PC-9 (cell line): ENCODE measurements at regions not wholly inside any gene's neighbourhood (a gene's known extent, or its start where the extent isn't known, plus 50 kb on each side); places are given as distances from the start of the nearest gene placed in this dataset.

Source experiments
- BruUV-seq: library from RNA; stranded (reverse); fragments of 400-500 nt; replicated peaks from 2 replicates; lab custom pipeline; 2021; lab: Mats Ljungman, UMichigan
- CTCF ChIA-PET: fragments of 300-600 bp; sonication (Branson Sonifier 250); formaldehyde crosslinking; loops from one replicate; lab custom pipeline; 2022; ENCODE audit warnings: antibody characterized with exemption; lab: Charles Lee
- POLR2A ChIA-PET: fragments of 300-600 bp; sonication (Branson Sonifier 250); formaldehyde crosslinking; loops from one replicate; lab custom pipeline; 2022; ENCODE audit warnings: antibody characterized with exemption; ENCODE audit not compliant: unreplicated experiment; lab: Charles Lee
- DNase-seq, 2 experiments: peaks; one replicate each; pipeline versions ENCODE4 v3.0.0 to v3.0.0-alpha.2; 2015 to 2022; ENCODE audit warnings: mixed read lengths in 1 of 2
- H2AFZ ChIP-seq: fragments of 200-600 bp; sonication (generic); 2 replicates; pipeline ENCODE4 v1.8.1; 2017; ENCODE audit warnings: antibody characterized with exemption
- H3F3A ChIP-seq: fragments of 200-600 bp; sonication (generic); 2 replicates; pipeline ENCODE4 v1.8.1; 2017; ENCODE audit warnings: antibody characterized with exemption, mild to moderate bottlenecking, low read depth; ENCODE audit not compliant: insufficient read depth
- H3K27ac ChIP-seq: fragments of 200-600 bp; sonication (generic); 2 replicates; pipeline ENCODE4 v1.6.1; 2016; ENCODE audit warnings: mixed run types
- H3K27me3 ChIP-seq: fragments of 200-600 bp; sonication (generic); 2 replicates; pipeline ENCODE4 v1.6.1; 2016; ENCODE audit warnings: low read depth, mixed run types; ENCODE audit not compliant: insufficient read depth
- H3K36me3 ChIP-seq: fragments of 200-600 bp; sonication (generic); 2 replicates; pipeline ENCODE4 v1.6.1; 2016; ENCODE audit warnings: low read depth, mixed run types
- H3K4me1 ChIP-seq: fragments of 200-600 bp; sonication (generic); replicated peaks from 2 replicates; pipeline ENCODE4 v1.6.1; 2016; ENCODE audit warnings: mixed run types; ENCODE audit not compliant: insufficient read depth
- H3K4me2 ChIP-seq: fragments of 200-600 bp; sonication (generic); 2 replicates; pipeline ENCODE4 v1.6.1; 2017; ENCODE audit warnings: mixed run types
- H3K4me3 ChIP-seq: fragments of 200-600 bp; sonication (generic); 2 replicates; pipeline ENCODE4 v1.6.1; 2016; ENCODE audit warnings: mixed run types
- H3K79me2 ChIP-seq: fragments of 200-600 bp; sonication (generic); 2 replicates; pipeline ENCODE4 v1.6.1; 2017; ENCODE audit warnings: low read depth, mixed run types
- H3K9me2 ChIP-seq: fragments of 200-600 bp; sonication (generic); 2 replicates; pipeline ENCODE4 v1.8.1; 2017; ENCODE audit warnings: mild to moderate bottlenecking; ENCODE audit not compliant: insufficient read depth
- H3K9me3 ChIP-seq: fragments of 200-600 bp; sonication (generic); 2 replicates; pipeline ENCODE4 v1.8.1; 2016; ENCODE audit warnings: low read depth; ENCODE audit not compliant: insufficient read depth
- H4K20me1 ChIP-seq: fragments of 200-600 bp; sonication (generic); 2 replicates; pipeline ENCODE4 v1.8.1; 2017; ENCODE audit not compliant: insufficient read depth
- CTCF ChIP-seq: fragments of 200-600 bp; sonication (generic); conservative IDR thresholded peaks from 2 replicates; pipeline ENCODE4 v1.6.1; 2017; ENCODE audit warnings: mixed run types, antibody characterized with exemption, mild to moderate bottlenecking, moderate library complexity
- EZH2 ChIP-seq: fragments of 200-600 bp; sonication (generic); IDR thresholded peaks from 2 replicates; pipeline ENCODE4 v1.8.0; 2017; ENCODE audit warnings: antibody characterized with exemption, low read depth
- intact Hi-C: fragments of 100-400 bp; cut with micrococcal nuclease; formaldehyde crosslinking; loops from one replicate; pipeline ENCODE4 v1.10.0; 2022; ENCODE audit not compliant: unreplicated experiment

GRCh38 chr4:181859439-181859838, 383.8 kb upstream of the TENM3 start:
- Histone ChIP-seq H2AFZ (no peak overlapping the region), H3K9me2 (no peaks in the 10 kb centered on the region), H3K9me3 (no peaks in the 10 kb centered on the region), H3K4me3 (no peak overlapping the region), H3K79me2 (no peaks in the 10 kb centered on the region), H3K4me2 (no peak overlapping the region), H3K36me3 (no peaks in the 10 kb centered on the region), H3F3A (no peaks in the 10 kb centered on the region), H3K27ac (no peak overlapping the region), H3K27me3 (peaks cover 3% of the 10 kb centered on the region; the same call in 1 of the 2 replicates), H3K4me1 (no peaks in the 10 kb centered on the region), H4K20me1 (no peaks in the 10 kb centered on the region)
- CTCF ChIA-PET: no interaction called here
- no peak for DNase-seq
- TF ChIP-seq CTCF (no peak), EZH2 (no peak)
- POLR2A ChIA-PET: no interaction called here
- BruUV-seq: no TSS peak
- intact Hi-C loops: no loop called here

- H3K36me3 ChIP-seq: no peaks in the 10 kb centered on the region
- no peaks in the 10 kb centered on the region for H4K20me1 ChIP-seq
- no peak for DNase-seq
- ChIA-PET POLR2A (no interaction called here), CTCF (no interaction called here)
- H3K9me3 ChIP-seq: no peaks in the 10 kb centered on the region
- H3K27ac ChIP-seq: no peak overlapping the region
- H3F3A ChIP-seq: no peaks in the 10 kb centered on the region
- TF ChIP-seq CTCF (no peak), EZH2 (no peak)
- H3K9me2 ChIP-seq: no peaks in the 10 kb centered on the region
- no peak overlapping the region for H2AFZ ChIP-seq
- intact Hi-C loops: no loop called here
- no peaks in the 10 kb centered on the region; the same call in 1 of the 2 replicates for H3K27me3 ChIP-seq
- H3K4me2 ChIP-seq: no peak overlapping the region
- no peak overlapping the region for H3K4me3 ChIP-seq
- no peaks in the 10 kb centered on the region for H3K4me1 ChIP-seq
- no TSS peak for BruUV-seq
- no peaks in the 10 kb centered on the region for H3K79me2 ChIP-seq
Measured at GRCh38 chr4:181860157-181860556, 383.0 kb upstream of the TENM3 start.

DNA sequence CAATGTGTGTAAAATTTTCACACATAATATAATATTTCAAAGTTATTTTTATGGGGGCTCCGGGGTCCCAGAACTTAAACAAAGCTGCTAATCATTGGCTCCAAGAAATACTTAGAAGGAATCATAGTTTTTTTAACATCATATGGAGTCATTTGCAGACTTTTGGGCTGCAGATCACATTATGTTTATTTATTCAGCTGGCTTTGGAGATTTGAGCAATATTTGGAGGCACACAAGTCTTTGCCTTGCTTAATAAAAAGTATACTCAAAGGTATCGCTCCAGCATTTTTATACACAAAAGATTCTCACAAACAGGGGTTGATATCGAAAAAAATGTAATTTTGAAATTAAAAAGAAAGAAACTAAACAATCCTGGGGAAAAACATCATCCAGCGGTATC, 382.5 kb upstream of the TENM3 start:
- H3K4me3 ChIP-seq: no peak overlapping the region
- no peaks in the 10 kb centered on the region for H4K20me1 ChIP-seq
- ChIA-PET CTCF (no interaction called here), POLR2A (no interaction called here)
- no peaks in the 10 kb centered on the region for H3K9me2 ChIP-seq
- H2AFZ ChIP-seq: no peak overlapping the region
- H3K27ac ChIP-seq: no peak overlapping the region
- H3K36me3 ChIP-seq: no peaks in the 10 kb centered on the region
- intact Hi-C loops: no loop called here
- no TSS peak for BruUV-seq
- TF ChIP-seq CTCF: no peak
- TF ChIP-seq EZH2: no peak
- no peaks in the 10 kb centered on the region for H3K9me3 ChIP-seq
- no peaks in the 10 kb centered on the region for H3K79me2 ChIP-seq
- no peaks in the 10 kb centered on the region for H3F3A ChIP-seq
- no peaks in the 10 kb centered on the region; the same call in 1 of the 2 replicates for H3K27me3 ChIP-seq
- no peaks in the 10 kb centered on the region for H3K4me1 ChIP-seq
- no peak overlapping the region for H3K4me2 ChIP-seq
- no peak for DNase-seq
